HG03432 (cell line): ENCODE measurements at regions not wholly inside any gene's neighbourhood (a gene's known extent, or its start where the extent isn't known, plus 50 kb on each side); places are given as distances from the start of the nearest gene placed in this dataset.
A peak's percentile ranks its signal among the peaks of the same experiment; 100 is the strongest.
"Not testable (repeated sequence)": the region's sequence is repeated elsewhere in the genome, so short reads cannot be mapped to it uniquely, and the experiment has no call there.

Experiments
- ATAC-seq: cut with Tn5 transposase; IDR thresholded peaks from one replicate; pipeline ENCODE4 v1.9.1; 2021; ENCODE audit warnings: mild to moderate bottlenecking, moderate library complexity; ENCODE audit not compliant: unreplicated experiment

DNA sequence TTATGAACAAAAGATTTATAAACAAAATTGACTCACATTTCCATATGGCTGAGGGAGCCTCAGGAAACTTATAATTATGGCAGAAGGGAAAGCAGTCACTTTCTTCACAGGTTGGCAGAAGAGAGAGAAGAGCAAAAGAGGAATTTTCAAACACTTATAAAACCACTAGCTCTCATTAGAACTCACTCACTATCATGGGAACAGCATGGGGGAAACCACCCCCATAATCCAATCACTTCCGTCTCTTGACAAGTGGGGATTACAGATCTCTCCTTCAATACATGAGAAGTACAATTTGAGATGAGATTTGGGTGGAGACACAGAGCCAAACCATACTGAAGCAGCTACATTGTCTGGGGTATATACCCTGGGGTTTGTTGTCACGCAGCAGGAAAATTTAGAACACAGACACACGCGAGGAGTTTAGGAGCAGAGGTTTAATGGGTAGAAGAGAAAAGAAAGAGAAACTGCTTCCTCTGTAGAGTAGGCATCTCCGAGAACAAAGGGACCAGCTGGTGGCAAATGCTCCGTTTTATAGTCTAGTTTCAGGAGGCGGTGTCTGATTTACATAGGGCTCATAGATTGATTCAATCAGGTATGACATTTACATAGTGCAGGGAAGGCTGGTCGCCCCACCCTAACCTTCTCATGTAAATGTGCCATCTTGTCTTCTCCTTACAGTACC is 2277.7 kb upstream of the AGA start:
- ATAC-seq: peak; percentile 59

DNA sequence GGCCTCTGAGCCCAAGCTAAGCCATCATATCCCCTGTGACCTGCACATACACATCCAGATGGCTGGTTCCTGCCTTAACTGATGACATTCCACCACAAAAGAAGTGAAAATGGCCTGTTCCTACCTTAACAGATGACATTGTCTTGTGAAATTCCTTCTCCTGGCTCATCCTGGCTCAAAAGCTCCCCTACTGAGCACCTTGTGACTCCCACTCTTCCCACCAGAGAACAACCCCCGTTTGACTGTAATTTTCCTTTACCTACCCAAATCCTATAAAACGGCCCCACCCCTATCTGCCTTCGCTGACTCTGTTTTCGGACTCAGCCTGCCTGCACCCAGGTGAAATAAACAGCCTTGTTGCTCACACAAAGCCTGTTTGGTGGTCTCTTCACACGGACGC is 2284.3 kb upstream of the AGA start:
- ATAC-seq: not testable (repeated sequence)

- ATAC-seq: no peak
These were observed 2286.1 kb upstream of the AGA start for GRCh38 chr4:179728305-179728704.

DNA sequence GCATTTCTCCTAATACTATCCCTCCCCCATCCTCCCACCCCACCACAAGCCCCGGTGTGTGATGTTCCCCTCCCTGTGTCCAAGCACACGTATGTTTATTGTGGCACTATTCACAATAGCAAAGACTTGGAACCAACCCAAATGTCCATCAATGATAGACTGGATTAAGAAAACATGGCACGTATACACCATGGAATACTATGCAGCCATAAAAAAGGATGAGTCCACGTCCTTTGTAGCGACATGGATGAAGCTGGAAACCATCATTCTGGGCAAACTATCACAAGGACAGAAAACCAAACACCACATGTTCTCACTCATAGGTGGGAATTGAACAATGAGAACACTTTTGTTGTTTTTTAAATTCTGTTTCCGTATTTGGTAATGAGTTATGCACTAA is 2294.6 kb upstream of the AGA start:
- ATAC-seq: not testable (repeated sequence)

GRCh38 chr4:179738822-179739221 is 2296.6 kb upstream of the AGA start:
- ATAC-seq: no peak

GRCh38 chr4:179747218-179747910 is 2305.1 kb upstream of the AGA start:
- ATAC-seq: no peak

DNA sequence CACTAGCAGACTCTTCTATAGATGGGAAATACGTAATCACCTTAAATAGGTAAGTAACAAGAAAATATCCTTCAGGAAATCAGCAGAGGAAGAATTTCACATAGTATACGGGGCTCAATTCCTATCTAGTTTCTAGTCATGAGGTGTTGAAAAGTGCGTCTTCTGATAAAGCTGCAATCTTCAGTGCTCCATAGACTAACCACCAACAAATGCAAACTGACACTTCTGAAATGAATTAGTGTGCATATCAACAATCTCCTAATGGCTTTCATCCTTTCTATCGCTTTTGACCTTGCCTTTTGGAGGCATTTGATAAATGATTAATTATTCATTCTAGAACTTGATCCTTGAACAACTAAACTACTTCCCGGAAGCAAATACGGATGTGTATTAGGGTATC is 2306.6 kb upstream of the AGA start:
- no peak for ATAC-seq

GRCh38 chr4:179750374-179750773 is 2308.1 kb upstream of the AGA start:
- no peak for ATAC-seq

GRCh38 chr4:179751669-179752068 is 2309.4 kb upstream of the AGA start:
- ATAC-seq: no peak

GRCh38 chr4:179755322-179755721 is 2313.1 kb upstream of the AGA start:
- no peak for ATAC-seq

- ATAC-seq: no peak
These were observed 2315.4 kb upstream of the AGA start for GRCh38 chr4:179757641-179758040.

DNA sequence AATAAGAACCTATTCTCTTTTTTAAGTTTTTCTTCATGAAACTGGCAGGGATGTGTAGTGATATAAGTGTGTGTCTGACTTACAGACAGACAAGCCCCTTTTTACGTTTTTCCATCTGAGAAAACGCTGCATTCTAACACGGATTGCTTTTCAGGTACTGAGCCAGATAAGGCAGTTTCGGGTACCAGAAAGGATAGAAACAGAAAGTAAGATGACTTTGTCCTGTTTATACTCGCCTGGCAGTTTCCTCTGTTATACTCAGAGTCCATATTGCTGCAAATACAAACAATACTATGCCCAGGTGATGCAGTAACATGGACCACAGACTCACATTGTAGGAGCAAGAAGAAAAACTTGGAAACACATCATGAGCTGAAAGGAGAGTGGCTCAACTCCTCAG is 2320.6 kb upstream of the AGA start:
- ATAC-seq: peak; percentile 80

- ATAC-seq: no peak
These were observed 2324.7 kb upstream of the AGA start for GRCh38 chr4:179766938-179767337.

DNA sequence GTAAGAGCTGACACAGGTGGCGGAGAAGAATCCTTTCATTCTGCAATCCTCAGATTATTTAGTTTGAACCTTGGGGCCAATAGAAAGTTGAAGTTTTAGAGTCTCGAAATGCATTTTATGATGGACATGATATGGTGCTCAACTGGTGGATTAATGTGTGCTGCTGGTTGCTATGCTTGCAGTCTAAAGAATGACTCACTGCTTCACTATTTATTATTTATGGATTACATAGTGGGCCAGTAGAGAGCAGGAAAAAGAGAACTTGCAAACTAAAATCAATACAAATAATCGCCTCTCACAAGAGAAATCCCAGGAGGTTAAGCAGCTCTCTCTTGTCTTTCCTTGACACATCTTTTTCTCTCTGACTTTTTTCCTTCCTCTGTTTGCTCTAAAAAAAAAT is 2326.8 kb upstream of the AGA start:
- ATAC-seq: no peak

DNA sequence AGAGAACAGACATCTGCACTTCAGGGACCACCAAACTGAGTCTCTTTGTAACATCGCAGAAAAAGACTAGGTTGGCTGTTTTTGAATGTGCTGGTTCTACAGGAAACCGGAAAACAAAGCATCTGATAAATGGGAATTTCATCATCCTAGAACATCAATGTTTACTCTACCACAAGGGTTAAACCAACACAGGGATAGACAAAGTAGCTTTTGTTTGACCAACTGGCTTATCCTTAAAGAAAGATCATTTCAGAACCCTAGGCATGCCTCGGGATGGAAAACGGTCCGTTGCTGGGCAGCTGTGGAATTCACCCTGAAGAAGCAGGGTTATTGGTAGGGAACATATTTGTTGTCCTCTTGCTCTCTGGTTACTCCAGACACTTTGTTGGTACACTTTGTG is 2355.5 kb upstream of the AGA start:
- no peak for ATAC-seq

GRCh38 chr4:179803857-179804256 is 2361.6 kb upstream of the AGA start:
- no peak for ATAC-seq

- no peak for ATAC-seq
These were observed 2362.2 kb upstream of the AGA start for GRCh38 chr4:179804440-179804839.

DNA sequence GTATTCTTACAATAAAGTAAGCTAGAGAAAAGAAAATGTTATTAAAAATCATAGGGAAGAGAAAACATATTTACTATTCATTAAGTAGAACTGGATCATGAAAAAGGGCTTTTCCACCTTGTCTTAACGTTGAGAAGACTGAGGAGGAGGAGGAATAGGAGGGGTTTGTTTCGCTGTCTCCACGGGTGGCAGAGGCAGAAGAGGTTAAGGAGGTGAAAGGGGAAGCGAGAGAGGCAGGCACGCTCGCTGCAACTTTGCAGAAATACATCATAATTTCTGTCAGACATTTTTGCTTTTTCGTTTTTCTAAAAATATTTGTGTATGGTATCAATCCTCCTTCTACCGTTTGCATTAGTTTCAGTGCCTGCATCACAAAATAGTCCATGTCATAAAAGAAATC is 2375.1 kb upstream of the AGA start:
- ATAC-seq: no peak

DNA sequence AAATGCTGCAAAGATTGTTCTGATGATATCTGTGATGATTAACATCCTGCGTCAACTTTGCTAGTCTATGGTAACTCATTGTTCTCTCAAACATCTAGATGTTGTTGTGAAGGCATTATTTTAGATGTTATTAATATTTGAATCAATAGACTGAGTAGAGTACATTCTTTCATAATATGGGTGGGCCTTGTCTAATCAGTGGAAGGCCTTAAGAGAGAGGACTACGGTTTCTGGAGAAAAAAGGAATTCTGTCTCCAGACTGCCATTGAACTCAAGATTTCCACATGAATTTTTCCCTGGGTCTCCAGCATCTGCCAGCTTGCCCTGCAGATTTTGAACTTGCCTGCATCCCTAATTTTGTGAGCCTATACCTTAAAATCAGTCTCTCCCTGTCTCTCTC is 2381.1 kb upstream of the AGA start:
- no peak for ATAC-seq

DNA sequence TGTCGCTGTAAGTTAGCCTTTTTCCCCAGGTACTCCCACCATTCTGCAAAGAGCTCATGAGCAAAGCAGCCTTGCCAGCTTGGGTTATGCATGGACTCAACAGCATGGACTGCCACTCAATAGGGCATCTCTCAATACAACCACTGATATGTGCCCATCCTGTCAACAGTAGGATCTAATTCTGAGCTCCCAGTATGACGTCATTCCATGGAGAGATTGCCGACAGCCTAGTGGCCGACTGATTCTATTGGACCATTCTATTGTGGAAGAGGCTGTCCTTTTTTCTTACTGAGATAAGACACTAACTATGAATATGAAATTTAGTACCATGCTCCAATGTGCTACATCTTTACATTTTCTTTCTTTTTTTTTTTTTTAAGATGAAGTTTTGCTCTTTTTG is 2389.0 kb upstream of the AGA start:
- ATAC-seq: no peak

GRCh38 chr4:179836179-179837075 is 2394.2 kb upstream of the AGA start:
- ATAC-seq: no peak

DNA sequence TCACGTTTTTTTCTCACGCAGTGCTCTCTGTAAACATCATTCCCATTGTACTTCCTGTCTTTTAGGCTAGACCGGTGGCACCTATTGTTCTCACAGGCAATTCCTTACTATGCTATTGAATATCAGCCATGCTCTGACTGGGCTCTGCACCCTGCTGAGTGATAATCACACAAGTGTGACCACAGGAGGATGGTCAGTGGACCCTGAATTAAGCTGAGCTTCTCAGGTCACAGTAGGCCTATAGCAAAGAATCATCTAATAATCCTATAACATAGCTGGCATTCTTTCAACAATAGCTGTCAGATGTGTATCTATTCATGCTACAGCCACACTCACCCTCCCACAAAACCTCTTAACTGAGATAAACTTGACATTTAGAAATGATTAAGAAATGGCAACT is 2399.8 kb upstream of the TENM3 start:
- ATAC-seq: no peak
